IPS DF 4.7 (cell line): ENCODE measurements at regions not wholly inside any gene's neighbourhood (a gene's known extent, or its start where the extent isn't known, plus 50 kb on each side); places are given as distances from the start of the nearest gene placed in this dataset.
"Not testable (repeated sequence)": the region's sequence is repeated elsewhere in the genome, so short reads cannot be mapped to it uniquely, and the experiment has no call there.

Experiments used
- DNase-seq: peaks from one replicate; pipeline ENCODE4 v3.0.0-alpha.2; 2013; ENCODE audit warnings: low spot score; ENCODE audit errors: extremely low read depth

DNA sequence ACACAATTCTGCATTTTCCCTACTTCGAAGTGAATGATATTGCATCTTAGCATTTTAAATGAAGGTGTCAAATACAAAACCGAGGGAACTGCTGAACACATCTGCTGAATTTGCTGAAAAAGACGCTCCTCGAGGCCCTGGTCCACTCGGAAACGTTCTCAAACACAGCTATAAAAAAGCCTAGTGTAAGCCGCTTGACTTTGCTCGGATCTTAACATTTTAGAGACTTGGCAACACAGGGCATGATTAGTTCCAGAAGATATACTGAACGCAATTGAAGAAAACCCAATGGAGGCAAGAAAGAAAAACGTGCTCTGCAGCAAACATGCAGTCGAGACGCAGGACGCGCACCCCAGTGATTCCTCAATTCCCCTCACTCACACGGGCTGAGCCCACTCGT, 506.4 kb upstream of the AMELY start:
- DNase-seq, result no peak

DNA sequence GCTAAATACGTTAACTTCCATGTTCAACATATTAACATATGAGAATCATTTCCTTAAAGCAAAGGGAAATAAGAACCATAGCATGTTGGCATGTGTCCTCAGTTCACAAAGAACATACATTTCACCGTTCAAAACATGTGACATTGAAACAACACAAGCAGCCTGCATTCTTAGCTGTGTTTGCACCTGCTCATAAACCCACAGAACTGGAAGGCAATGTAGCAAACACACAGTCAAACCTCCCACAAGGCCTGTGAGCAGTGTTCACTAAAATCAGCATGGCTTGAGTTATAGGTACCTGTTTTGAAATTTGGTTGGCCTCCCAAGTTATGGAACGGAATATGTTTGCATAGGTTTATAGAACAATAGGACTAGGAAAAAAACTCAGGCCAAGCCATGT, 504.9 kb upstream of the AMELY start:
- DNase-seq, result no peak

DNA sequence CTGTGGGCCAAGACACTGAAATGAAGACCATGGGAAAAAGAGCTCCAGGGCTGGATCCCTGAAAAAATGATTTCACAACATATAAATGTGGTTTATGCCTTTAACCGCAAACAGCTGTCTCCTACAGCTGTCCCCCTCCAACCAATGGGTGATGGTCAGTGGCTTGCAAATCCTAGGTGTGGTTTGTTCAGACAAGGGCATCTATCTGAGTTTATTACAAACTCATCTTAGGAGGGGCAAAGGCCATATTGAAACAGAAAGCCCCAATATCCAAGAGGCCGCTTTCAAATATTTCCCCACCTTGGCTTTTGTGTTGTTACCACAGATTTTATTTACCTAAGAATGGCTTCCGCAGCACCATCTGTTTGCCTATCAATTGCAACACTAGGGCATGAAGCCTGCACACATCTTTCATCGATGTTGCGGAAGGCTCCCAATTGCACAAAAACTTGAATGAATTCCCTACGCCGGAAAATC, 503.6 kb upstream of the AMELY start:
- no peak for DNase-seq

DNA sequence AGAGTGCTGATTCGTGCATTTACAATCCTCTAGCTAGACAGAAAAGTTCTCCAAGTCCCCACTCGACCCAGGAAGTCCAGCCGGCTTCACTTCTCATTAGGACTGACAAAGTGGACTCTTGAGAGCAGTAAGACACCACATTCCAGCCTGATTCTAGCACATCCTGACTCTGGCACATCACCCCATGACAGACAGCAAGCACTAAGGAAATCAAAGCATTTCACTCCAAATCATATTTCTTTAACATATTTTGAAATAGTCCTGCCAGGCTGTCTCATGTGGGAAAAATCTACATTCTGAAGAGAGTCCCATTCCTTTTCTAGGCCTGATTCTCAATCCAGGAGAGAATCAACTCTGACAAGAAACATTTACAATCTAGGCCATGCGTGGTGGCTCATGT, 478.5 kb upstream of the AMELY start:
- no peak for DNase-seq

DNA sequence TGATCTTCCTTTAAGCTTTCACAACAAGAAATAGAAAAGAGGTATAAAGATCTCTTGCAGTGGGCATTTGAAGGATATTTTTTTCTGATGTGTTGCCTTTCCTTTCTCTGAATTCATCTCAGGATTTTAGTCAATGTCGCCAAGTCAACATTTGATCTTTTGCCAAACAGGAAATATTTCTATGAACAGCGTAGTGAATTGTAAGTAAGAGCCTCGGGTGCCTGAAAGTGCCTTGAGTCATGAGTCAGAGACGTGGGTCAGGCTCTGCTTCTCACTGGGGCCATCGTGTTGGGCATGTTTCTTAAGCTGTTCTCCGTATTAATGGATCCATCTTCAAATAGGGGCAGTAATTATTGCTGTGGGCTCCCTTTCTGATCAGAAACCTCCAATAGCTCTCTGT, 471.4 kb upstream of the AMELY start:
- DNase-seq, result no peak

DNA sequence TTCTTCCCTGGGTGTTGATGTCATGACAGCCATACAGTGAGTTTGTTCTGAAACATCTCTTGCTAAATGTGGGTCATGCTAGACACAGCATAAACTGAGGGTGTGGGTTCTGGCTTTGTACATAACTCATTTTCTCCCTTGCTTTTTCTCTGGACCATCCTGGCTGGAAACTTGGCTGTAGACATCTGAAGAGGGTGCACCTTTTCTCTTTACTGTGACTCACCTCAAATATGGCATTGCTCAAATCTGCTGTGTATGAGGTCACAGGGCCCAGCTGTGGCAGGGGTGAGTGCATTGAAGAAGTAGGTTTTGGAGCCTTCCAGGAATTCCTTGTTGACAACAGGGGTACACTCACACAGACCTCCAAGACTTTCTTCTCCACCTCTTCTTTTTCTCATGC, 465.5 kb upstream of the AMELY start:
- no peak for DNase-seq

DNA sequence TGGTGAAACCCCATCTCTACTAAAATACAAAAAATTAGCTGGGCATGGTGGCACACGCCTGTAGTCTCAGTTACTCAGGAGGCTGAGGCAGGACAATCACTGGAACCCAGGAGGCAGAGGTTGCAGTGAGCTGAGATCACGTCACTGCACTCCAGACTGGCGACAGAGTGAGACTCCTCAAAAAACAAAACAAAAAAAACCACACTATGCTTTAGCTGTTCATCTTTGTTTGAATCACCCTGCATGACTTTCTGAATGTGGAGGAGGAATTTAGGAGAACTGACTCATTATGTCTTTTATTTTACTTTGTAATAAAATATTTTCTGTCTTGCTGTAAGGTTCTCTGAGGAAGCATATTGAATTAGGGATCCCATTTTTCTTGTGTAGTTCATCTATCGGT, 462.9 kb upstream of the AMELY start:
- not testable (repeated sequence) for DNase-seq

DNA sequence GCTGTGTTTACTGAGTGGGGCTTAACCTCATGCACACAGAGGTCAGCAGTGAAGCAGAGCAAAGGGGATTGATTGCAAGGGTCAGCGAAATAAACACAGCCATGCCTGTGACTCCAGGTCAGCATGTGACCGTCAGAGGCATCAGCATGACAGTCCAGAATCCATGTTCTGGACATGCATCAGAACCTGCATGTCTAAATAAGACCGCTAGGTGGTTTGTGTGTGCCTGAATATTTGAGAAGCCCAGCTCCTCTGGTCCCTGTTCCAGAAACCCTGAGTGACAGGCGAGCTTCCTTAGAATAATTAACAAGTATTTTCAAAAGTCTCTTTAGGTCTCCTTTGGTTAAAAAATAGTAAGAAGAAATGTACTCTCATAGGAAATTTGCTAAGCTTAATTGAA, 460.4 kb upstream of the AMELY start:
- not testable (repeated sequence) for DNase-seq

DNA sequence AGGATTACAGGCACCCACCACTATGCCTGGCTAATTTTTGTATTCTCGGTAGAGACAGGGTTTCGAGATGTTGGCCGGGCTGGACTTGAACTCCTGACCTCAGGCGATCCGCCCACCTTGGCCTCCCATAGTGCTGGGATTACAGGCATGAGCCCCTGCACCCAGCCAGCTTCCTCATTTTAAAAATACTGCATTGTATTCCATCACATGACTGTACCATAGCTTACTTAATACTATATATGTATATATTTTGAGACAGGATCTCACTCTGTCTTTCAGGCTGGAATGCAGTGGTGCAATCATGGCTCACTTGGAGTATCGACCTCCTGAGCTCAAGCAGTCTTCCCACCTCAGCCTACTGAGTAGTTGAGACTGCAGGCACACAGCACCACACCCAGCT, 459.5 kb upstream of the AMELY start:
- DNase-seq, result not testable (repeated sequence)

DNA sequence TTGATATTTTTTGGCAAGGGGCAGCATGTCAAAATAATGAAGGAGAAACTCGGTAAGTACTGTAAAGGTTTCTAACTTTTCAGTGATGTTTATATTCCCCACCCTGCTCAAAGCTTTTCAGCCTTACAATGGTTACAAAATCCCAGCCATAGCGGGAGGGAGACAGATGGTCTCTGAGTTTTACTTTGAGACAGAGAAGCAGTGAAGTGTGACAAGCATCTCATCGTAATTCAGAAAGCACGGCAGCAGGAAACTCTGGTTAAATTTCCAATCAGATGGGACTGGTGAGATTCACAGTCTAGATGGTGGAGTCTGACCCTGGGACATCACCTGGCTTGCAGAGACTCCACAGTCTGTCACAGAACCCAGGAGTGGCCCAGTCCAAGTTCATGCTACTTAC, 448.0 kb upstream of the AMELY start:
- no peak for DNase-seq

DNA sequence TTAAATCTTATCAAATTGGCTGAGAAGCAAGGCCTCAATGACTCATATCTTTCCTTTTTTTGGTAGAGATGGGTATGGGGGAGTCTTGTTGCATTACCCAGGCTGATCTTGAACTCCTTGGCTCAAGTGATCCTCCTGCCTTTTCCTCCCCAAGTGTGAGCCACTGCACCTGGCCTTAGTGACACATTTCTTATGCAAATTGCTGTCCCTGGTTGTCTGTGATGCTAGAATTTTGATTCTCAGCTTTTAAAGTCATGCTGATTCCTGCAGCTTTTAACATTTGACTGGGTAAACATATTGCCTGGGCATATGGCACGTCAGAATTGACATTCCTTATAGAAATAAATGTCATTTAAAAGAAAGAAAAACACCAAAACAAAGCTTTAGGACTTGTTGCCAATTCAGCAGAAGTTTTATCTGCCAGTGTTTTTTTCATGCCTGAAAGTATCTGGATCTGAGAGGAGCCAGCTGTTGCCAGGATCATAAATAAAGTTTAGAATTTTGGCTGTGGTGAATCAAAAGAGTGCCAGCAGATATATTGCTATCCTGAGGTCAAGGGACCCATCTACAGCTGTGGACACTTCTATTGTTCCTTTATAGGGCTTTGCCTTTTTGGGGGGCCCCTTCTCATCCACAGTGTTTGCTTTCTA, 446.7 kb upstream of the AMELY start:
- DNase-seq, result no peak

DNA sequence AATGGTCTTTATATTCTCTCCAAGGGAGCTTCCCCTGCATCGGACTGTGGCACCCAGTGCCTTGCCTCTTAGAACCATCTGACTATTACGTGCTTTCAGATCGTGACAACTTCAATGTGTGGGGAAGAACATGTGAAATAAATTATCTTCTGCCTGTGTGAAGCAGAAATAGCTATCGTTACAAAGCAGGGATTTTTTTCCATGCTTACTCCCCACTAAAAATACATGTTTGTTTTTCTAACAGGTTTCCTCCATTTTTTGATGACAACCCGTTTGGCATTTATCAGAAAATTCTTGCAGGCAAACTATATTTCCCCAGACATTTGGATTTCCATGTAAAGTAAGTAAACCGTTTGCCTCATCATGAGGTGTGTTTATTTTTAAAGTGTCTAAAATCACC, 444.3 kb upstream of the AMELY start:
- not testable (repeated sequence) for DNase-seq

DNA sequence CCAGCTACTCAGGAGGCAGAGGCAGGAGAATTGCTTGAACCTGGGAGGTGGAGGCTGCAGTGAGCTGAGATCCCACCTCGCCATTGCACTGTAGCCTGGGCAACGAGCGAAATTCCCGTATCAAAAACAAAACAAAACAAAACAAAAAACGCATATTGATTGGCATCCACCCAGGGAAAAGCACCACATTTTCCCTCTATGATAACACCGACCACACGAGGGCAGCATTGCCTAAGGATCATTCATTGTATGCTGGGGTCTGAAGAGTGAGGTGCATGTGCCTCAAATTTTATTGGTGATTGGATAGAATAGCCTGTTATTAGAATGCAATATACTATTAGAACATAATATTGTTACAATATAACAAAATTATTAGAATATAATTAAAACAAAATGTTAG, 433.1 kb upstream of the AMELY start:
- no peak for DNase-seq

DNA sequence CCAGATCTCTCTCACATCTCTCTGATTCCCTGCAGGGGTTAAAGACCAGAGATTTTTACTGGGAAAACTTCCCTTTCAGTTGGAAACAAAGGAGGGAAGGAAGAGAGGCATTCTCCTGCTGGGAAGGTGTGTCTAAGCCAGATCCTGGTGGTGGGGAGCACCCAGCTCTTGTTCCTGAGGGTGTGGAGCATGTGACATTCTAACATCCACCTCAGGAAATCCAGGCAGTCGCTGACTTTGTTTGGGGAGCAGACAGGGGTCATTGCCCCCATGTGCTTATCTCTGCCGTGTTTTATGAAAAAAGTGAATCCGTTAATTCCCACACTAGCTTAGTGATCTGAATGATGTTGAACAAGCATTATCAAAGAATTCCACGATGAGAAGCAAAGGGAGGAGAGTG, 431.7 kb upstream of the AMELY start:
- DNase-seq, result no peak

DNA sequence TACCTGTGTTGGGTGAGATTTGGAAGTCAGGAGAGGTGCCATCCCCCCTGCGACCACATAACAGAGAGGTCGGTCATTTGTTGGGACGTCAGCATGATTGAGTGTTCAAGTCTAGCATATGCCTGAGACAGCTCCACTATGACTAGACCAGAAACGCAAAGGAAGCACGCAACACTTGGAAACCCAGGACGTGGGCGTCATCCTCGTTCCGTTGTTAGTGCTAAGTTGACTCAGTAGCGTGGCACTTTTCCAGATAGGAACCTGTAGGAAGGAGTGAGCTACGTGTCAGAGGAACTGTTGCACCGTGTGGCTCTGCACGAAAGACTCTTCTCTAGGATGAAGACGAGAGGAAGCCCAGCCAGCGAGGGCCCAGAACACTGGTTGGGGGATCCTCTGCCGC, 431.2 kb upstream of the AMELY start:
- DNase-seq, result not testable (repeated sequence)

DNA sequence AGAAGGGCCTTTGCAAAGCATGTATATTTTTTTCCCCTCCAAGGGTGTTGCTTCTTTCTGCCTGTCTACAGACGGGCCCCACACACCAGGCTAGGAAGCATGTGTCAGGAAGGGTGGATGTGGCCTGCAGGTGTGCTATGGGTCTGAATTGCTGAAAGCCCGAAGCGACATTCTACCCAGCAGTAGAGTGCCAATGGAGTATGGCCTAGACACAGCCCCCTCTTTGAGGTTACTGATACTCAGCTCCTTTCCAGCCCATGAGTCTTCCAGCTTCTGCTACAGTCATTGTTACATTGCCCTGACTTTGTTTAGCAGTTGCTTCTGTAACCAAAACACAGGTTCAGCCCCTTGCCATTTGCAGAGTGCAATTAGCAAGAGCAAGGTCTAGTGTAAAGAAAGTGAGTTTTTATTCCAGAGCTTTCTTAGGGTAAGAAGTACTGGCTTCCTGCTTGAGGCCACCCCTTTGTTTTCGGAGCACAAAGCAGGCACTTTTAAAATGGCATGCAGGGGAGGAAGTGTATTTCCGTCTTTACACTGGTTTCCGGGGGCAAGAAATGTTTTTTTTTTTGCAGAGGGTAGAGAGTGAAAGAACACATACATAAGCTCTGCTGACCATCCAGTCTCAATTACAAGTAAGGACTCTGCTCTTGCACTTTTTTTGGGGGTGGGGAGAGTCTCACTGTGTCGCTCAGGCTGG, 428.0 kb upstream of the AMELY start:
- DNase-seq, result no peak

DNA sequence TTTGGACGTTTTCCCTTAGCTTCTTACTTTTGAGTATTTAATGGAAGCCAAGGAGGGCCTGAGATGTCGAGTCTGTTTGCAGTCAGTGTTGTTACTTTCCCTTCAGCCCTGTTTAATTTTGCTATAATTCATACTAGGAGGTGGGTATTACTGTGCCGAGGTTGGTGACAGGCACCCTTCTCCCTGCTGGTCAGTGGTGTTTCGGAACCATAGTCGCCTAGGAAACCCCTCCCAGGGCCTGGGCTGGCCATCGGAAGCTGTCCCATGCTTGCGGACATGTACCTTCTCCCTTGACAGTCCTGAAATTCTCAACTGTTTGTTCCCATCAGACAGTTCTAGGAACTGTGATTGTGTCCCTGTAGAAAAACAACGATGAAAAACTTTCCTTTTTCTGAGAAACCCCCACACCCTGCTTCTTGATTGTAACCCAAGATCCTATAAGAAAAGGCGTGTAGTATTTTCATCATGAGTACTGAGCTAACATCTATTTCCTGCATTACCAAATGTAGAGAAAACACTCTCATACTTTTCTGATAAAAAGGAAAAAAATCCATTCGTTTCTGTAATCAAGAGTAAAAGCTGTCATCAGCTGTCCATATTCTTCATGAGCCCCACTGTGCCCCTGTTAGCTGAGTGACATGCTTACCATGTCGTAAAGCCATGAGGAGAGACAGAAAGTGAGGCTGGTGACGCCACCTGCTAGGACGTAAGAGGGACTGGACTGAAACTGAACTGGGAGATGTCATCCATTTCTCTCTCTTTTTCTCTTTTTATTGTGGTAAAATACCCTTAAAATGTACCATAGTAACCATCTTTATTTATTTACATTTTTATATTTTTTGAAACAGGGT, 424.7 kb upstream of the AMELY start:
- DNase-seq, result no peak

DNA sequence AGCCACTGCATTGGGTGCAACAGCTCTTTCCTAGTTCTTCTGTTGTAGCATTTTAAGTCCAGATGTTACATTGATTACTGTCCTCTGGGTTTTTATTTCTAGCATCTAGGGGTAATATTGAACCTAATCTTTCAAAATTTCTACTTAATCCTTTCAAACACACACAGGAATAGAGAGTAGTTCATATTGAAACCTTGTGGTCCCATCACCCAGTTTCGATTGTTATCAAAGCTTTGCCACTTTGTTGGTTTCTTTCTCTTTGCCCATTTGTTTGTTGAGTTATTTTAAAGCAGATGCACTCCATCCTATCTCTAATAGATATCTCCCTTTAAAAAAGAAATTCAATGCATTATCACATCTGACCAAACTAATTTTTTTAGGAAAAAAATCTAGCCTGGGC, 422.9 kb upstream of the AMELY start:
- DNase-seq, result no peak

DNA sequence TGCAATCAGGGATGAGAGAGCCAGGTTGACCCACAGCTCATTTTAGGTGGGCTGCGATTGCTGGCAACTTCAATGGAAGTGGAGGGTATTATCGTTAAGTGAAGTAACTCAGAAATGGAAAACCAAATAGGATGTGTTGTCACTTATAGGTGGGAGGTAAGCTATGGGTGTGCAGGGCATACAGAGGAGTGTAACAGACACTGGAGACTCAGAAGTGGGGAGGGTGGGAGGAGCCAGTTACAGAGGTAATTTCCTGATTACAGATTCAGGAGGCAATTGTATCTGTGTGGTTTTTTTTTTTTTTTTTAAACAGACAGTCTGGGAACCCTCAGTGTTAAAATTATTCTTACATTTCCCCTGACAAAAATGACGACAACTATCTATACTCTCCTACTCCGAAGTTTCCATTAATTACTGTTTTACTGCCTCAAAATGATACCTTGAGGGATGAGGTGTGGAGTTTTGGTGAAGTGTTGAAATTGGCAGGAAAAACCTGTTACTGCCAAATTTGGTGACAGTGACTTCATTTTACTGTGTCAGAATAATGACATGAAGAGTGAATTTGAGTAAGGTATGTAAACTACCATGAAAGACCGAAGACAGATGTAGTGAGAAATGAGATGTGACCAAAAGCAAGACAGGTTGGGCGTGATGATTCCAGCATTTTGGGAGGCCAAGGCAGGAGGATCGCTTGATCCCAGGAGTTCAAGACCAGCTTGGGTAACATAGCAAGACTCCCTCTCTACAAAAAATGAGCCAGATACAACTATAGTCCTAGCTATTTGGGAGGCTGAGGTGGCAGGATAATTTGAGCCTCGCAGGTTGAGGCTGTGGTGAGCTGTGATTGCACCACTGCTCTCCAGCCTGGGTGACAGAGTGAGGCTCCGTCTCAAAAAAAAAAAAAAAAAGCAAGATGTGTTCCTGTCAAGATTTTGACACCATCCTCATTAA, 415.0 kb upstream of the AMELY start:
- DNase-seq, result no peak

DNA sequence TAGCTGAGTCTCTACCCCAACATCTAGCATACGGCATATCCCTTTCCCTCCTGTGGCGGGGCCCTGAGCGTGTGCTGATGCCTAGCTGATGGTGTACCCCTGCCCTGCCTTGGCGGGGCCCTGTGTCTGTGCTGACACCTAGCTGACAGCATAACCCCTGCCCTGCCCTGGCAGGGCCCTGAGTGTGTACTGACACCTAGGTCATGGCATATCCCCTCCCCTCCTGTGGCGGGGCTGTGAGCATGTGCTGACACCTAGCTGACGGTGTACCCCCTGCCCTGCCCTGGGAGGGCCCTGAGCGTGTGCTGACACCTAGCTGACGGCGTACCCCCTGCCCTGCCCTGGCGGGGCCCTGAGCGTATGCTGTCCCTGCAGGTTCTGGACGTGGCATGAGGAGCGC, 414.0 kb upstream of the AMELY start:
- no peak for DNase-seq

DNA sequence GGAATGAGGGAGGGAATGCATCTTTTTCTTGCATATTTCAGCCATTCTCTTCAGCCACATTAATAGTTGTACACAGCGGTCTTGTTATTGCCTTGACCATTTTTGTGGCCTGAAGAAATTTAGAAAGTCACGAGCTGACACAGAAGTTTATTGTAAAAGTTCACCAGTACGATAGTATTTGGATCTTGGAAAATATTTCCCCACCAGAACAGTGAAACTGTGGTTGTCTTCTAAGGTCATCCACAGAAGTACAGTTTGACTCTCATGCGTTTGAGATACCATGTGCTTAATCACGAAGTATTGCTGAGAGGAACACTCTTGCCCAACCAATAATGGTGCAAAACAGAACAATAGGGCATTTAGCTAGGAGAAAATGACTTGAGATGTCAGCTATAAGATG, 409.2 kb upstream of the AMELY start:
- DNase-seq, result no peak
